ENCODE measurements at regions not wholly inside any gene's neighbourhood (a gene's known extent, or its start where the extent isn't known, plus 50 kb on each side); places are given as distances from the start of the nearest gene placed in this dataset.
"Not testable (repeated sequence)": the region's sequence is repeated elsewhere in the genome, so short reads cannot be mapped to it uniquely, and the experiment has no call there.

GRCh38 chr16:65313936-65314626 is 192.2 kb upstream of the CDH11 start:
- no peak for DNase-seq (ENCODE audit: low spot score)

- DNase-seq (ENCODE audit: low spot score), result no peak
Observed at GRCh38 chr16:65312795-65313194, 190.9 kb upstream of the CDH11 start.

- DNase-seq (ENCODE audit: low spot score), result no peak
Observed at GRCh38 chr16:65312071-65312470, 190.2 kb upstream of the CDH11 start.

GRCh38 chr16:65310491-65310890 is 188.6 kb upstream of the CDH11 start:
- DNase-seq (ENCODE audit: low spot score), result not testable (repeated sequence)

GRCh38 chr16:65309354-65309753 is 187.5 kb upstream of the CDH11 start:
- no peak for DNase-seq (ENCODE audit: low spot score)

GRCh38 chr16:65308506-65308905 is 186.6 kb upstream of the CDH11 start:
- DNase-seq (ENCODE audit: low spot score), result no peak

GRCh38 chr16:65307286-65307685 is 185.4 kb upstream of the CDH11 start:
- no peak for DNase-seq (ENCODE audit: low spot score)

- no peak for DNase-seq (ENCODE audit: low spot score)
Observed at GRCh38 chr16:65306722-65307121, 184.9 kb upstream of the CDH11 start.

- no peak for DNase-seq (ENCODE audit: low spot score)
Observed at GRCh38 chr16:65306300-65306699, 184.4 kb upstream of the CDH11 start.

- DNase-seq (ENCODE audit: low spot score), result no peak
Observed at GRCh38 chr16:65305266-65305959, 183.6 kb upstream of the CDH11 start.

- DNase-seq (ENCODE audit: low spot score), result no peak
Observed at GRCh38 chr16:65301029-65301428, 179.2 kb upstream of the CDH11 start.

GRCh38 chr16:65297453-65297852 is 175.6 kb upstream of the CDH11 start:
- no peak for DNase-seq (ENCODE audit: low spot score)

GRCh38 chr16:65295527-65295926 is 173.7 kb upstream of the CDH11 start:
- no peak for DNase-seq (ENCODE audit: low spot score)

- no peak for DNase-seq (ENCODE audit: low spot score)
Observed at GRCh38 chr16:65294708-65295107, 172.8 kb upstream of the CDH11 start.

GRCh38 chr16:65294165-65294564 is 172.3 kb upstream of the CDH11 start:
- DNase-seq (ENCODE audit: low spot score), result no peak

GRCh38 chr16:65289022-65289421 is 167.2 kb upstream of the CDH11 start:
- no peak for DNase-seq (ENCODE audit: low spot score)

- no peak for DNase-seq (ENCODE audit: low spot score)
Observed at GRCh38 chr16:65287307-65287706, 165.4 kb upstream of the CDH11 start.

- DNase-seq (ENCODE audit: low spot score), result no peak
Observed at GRCh38 chr16:65285128-65286048, 163.5 kb upstream of the CDH11 start.

GRCh38 chr16:65284626-65285025 is 162.8 kb upstream of the CDH11 start:
- DNase-seq (ENCODE audit: low spot score), result no peak

- DNase-seq (ENCODE audit: low spot score), result no peak
Observed at GRCh38 chr16:65283181-65283651, 161.4 kb upstream of the CDH11 start.

- DNase-seq (ENCODE audit: low spot score), result no peak
Observed at GRCh38 chr16:65281586-65281985, 159.7 kb upstream of the CDH11 start.

- DNase-seq (ENCODE audit: low spot score), result no peak
Observed at GRCh38 chr16:65280845-65281512, 159.1 kb upstream of the CDH11 start.
